ENCODE measurements at regions not wholly inside any gene's neighbourhood (a gene's known extent, or its start where the extent isn't known, plus 50 kb on each side); places are given as distances from the start of the nearest gene placed in this dataset.

DNA sequence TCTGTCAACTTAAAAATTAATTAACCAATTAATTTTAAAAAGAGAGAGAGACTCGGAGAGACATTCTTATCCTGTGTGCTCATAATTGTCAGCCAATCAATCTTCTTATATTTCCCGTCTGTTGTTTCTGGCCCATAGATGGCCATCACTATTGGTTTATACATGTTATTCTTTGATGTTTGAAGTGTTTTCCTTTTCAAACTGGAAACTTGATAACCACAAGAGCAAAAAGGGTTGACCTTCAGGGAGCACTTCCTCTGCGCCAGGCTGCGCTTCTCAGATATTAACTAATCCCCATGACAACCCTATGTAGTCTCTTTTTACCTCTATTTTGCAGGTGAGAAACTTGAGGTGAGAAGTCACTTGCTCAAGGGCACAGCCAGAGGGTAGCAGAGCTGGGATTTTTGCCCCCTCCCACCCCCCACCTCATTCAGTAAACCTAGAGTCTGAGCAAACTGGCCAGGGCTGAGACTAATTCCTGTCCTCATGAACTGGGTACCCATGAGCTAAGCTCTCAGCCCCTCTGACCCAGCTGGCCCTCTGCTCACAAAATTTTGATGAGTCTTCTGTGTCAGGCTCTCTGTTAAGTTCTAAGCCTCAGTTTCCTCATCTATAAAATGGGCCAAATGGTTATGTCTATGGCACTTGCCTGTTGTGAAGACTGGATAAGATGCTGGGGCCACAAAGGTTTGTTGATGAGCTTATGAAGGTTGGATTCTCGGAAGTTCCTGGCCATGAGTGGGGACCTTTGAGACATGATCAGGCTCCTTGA lies 86.0 kb upstream of the SH3PXD2B start:
- peaks cover 8% of the 10 kb centered on the region for H3K4me1 Mint-ChIP-seq
- no peaks in the 10 kb centered on the region for H4K20me1 ChIP-seq (replicated peaks; ENCODE audit: insufficient read depth)
- H3K27me3 ChIP-seq (ENCODE audit: insufficient read depth), result no peaks in the 10 kb centered on the region
- no peaks in the 10 kb centered on the region for H3K9me2 ChIP-seq (ENCODE audit: insufficient read depth)
- TF ChIP-seq POLR2AphosphoS5 (IDR thresholded peaks at IDR 0.05; ENCODE audit: low read depth), result no peak
- TF ChIP-seq NANOG (IDR thresholded peaks at IDR 0.05; ENCODE audit: borderline replicate concordance), result no peak
- H3K79me2 ChIP-seq (replicated peaks; ENCODE audit: insufficient read depth), result no peaks in the 10 kb centered on the region
- DNase-seq (ENCODE audit: low spot score) (no peak), ATAC-seq (no peak)
- H3K4me2 ChIP-seq, result no peak overlapping the region
- H3K27me3 Mint-ChIP-seq (ENCODE audit: insufficient read depth, low read depth, poor library complexity), result peaks cover 2% of the 10 kb centered on the region
- H3K36me3 ChIP-seq (ENCODE audit: insufficient read depth), result no peaks in the 10 kb centered on the region
- no peak overlapping the region for H3K27ac ChIP-seq (ENCODE audit: low read depth)
- H3K4me3 ChIP-seq, result no peak overlapping the region
- no peak overlapping the region for H3K4me3 Mint-ChIP-seq
- no peaks in the 10 kb centered on the region for H3K9me3 Mint-ChIP-seq
- no peak overlapping the region for H2AFZ ChIP-seq
- no peaks in the 10 kb centered on the region for H3K36me3 Mint-ChIP-seq (ENCODE audit: low read depth)
- peaks cover 7% of the 10 kb centered on the region for H3K4me1 ChIP-seq (ENCODE audit: insufficient read depth)
- H3K27ac Mint-ChIP-seq, result no peak overlapping the region
- no peaks in the 10 kb centered on the region for H3F3A ChIP-seq (replicated peaks; ENCODE audit: low read depth)

DNA sequence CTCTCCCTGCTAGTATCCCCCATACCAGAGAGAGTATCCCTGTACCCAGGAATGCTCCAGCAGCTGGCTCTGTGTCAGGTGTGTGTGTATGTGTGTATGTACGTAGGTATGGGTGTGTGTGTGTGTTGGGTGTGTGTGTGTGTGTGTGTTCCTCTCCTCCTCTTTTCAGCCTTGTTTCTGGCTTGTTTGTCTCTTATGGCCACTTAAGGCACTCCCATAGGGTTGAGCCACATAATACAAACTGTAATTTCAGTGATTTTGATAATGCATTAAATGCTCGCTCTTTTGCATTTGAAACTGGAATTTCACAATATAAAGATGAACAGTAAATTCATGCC lies 80.8 kb upstream of the SH3PXD2B start:
- H3K27ac ChIP-seq (ENCODE audit: low read depth), result no peak overlapping the region
- Mint-ChIP-seq H3K27me3 (ENCODE audit: insufficient read depth, low read depth, poor library complexity) (peaks cover 2% of the 10 kb centered on the region), H3K4me3 (no peak overlapping the region), H3K4me1 (no peaks in the 10 kb centered on the region; the same call in 2 of the 3 replicates), H3K27ac (no peak overlapping the region), H3K9me3 (no peaks in the 10 kb centered on the region), H3K36me3 (ENCODE audit: low read depth) (no peaks in the 10 kb centered on the region)
- H3K36me3 ChIP-seq (ENCODE audit: insufficient read depth), result no peaks in the 10 kb centered on the region
- no peaks in the 10 kb centered on the region for H4K20me1 ChIP-seq (replicated peaks; ENCODE audit: insufficient read depth)
- H3K27me3 ChIP-seq (ENCODE audit: insufficient read depth), result no peaks in the 10 kb centered on the region
- H3K4me1 ChIP-seq (ENCODE audit: insufficient read depth), result no peaks in the 10 kb centered on the region
- no peaks in the 10 kb centered on the region for H3K79me2 ChIP-seq (replicated peaks; ENCODE audit: insufficient read depth)
- no peak overlapping the region for H3K4me2 ChIP-seq
- DNase-seq (ENCODE audit: low spot score) (no peak), ATAC-seq (no peak)
- H2AFZ ChIP-seq, result no peak overlapping the region
- H3K4me3 ChIP-seq, result no peak overlapping the region
- H3K9me2 ChIP-seq (ENCODE audit: insufficient read depth), result no peaks in the 10 kb centered on the region
- H3F3A ChIP-seq (replicated peaks; ENCODE audit: low read depth), result no peaks in the 10 kb centered on the region
- TF ChIP-seq EZH2 (IDR thresholded peaks at IDR 0.05; ENCODE audit: low read depth, unreplicated experiment) (no peak), ZNF331 (CRISPR knock-in tag; IDR thresholded peaks at IDR 0.05; ENCODE audit: low read depth) (no peak), EZH2phosphoT487 (IDR thresholded peaks at IDR 0.05; ENCODE audit: unreplicated experiment) (no peak), STAT1 (IDR thresholded peaks at IDR 0.05; ENCODE audit: unreplicated experiment) (no peak), POLR2AphosphoS5 (IDR thresholded peaks at IDR 0.05; ENCODE audit: low read depth) (no peak), CREB1 (CRISPR knock-in tag; IDR thresholded peaks at IDR 0.05; ENCODE audit: low read depth) (no peak), ZNF114 (CRISPR knock-in tag; IDR thresholded peaks at IDR 0.05) (no peak)
- TF ChIP-seq, protein P1, sequence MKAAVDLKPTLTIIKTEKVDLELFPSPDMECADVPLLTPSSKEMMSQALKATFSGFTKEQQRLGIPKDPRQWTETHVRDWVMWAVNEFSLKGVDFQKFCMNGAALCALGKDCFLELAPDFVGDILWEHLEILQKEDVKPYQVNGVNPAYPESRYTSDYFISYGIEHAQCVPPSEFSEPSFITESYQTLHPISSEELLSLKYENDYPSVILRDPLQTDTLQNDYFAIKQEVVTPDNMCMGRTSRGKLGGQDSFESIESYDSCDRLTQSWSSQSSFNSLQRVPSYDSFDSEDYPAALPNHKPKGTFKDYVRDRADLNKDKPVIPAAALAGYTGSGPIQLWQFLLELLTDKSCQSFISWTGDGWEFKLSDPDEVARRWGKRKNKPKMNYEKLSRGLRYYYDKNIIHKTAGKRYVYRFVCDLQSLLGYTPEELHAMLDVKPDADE (IDR thresholded peaks at IDR 0.05), result no peak
- TF ChIP-seq, protein P2, sequence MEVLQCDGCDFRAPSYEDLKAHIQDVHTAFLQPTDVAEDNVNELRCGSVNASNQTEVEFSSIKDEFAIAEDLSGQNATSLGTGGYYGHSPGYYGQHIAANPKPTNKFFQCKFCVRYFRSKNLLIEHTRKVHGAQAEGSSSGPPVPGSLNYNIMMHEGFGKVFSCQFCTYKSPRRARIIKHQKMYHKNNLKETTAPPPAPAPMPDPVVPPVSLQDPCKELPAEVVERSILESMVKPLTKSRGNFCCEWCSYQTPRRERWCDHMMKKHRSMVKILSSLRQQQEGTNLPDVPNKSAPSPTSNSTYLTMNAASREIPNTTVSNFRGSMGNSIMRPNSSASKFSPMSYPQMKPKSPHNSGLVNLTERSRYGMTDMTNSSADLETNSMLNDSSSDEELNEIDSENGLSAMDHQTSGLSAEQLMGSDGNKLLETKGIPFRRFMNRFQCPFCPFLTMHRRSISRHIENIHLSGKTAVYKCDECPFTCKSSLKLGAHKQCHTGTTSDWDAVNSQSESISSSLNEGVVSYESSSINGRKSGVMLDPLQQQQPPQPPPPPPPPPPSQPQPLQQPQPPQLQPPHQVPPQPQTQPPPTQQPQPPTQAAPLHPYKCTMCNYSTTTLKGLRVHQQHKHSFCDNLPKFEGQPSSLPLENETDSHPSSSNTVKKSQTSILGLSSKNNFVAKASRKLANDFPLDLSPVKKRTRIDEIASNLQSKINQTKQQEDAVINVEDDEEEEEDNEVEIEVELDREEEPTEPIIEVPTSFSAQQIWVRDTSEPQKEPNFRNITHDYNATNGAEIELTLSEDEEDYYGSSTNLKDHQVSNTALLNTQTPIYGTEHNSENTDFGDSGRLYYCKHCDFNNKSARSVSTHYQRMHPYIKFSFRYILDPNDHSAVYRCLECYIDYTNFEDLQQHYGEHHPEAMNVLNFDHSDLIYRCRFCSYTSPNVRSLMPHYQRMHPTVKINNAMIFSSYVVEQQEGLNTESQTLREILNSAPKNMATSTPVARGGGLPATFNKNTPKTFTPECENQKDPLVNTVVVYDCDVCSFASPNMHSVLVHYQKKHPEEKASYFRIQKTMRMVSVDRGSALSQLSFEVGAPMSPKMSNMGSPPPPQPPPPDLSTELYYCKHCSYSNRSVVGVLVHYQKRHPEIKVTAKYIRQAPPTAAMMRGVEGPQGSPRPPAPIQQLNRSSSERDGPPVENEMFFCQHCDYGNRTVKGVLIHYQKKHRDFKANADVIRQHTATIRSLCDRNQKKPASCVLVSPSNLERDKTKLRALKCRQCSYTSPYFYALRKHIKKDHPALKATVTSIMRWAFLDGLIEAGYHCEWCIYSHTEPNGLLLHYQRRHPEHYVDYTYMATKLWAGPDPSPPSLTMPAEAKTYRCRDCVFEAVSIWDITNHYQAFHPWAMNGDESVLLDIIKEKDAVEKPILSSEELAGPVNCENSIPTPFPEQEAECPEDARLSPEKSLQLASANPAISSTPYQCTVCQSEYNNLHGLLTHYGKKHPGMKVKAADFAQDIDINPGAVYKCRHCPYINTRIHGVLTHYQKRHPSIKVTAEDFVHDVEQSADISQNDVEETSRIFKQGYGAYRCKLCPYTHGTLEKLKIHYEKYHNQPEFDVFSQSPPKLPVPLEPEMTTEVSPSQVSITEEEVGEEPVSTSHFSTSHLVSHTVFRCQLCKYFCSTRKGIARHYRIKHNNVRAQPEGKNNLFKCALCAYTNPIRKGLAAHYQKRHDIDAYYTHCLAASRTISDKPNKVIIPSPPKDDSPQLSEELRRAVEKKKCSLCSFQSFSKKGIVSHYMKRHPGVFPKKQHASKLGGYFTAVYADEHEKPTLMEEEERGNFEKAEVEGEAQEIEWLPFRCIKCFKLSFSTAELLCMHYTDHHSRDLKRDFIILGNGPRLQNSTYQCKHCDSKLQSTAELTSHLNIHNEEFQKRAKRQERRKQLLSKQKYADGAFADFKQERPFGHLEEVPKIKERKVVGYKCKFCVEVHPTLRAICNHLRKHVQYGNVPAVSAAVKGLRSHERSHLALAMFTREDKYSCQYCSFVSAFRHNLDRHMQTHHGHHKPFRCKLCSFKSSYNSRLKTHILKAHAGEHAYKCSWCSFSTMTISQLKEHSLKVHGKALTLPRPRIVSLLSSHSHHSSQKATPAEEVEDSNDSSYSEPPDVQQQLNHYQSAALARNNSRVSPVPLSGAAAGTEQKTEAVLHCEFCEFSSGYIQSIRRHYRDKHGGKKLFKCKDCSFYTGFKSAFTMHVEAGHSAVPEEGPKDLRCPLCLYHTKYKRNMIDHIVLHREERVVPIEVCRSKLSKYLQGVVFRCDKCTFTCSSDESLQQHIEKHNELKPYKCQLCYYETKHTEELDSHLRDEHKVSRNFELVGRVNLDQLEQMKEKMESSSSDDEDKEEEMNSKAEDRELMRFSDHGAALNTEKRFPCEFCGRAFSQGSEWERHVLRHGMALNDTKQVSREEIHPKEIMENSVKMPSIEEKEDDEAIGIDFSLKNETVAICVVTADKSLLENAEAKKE (CRISPR knock-in tag; IDR thresholded peaks at IDR 0.05), result no peak
- TF ChIP-seq, protein P3, sequence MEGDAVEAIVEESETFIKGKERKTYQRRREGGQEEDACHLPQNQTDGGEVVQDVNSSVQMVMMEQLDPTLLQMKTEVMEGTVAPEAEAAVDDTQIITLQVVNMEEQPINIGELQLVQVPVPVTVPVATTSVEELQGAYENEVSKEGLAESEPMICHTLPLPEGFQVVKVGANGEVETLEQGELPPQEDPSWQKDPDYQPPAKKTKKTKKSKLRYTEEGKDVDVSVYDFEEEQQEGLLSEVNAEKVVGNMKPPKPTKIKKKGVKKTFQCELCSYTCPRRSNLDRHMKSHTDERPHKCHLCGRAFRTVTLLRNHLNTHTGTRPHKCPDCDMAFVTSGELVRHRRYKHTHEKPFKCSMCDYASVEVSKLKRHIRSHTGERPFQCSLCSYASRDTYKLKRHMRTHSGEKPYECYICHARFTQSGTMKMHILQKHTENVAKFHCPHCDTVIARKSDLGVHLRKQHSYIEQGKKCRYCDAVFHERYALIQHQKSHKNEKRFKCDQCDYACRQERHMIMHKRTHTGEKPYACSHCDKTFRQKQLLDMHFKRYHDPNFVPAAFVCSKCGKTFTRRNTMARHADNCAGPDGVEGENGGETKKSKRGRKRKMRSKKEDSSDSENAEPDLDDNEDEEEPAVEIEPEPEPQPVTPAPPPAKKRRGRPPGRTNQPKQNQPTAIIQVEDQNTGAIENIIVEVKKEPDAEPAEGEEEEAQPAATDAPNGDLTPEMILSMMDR (conservative IDR thresholded peaks at IDR 0.05; ENCODE audit: low read depth in 2 of 2), result no peak
